HL-60/S4 treated with phorbol 12-myristate 13-acetate at 8.2 ng/mL for 4 days and 3 days (cell line): ENCODE measurements at regions not wholly inside any gene's neighbourhood (a gene's known extent, or its start where the extent isn't known, plus 50 kb on each side); places are given as distances from the start of the nearest gene placed in this dataset.

ENCODE experiments used
- in situ Hi-C: fragments of 300-500 bp; cut with MboI; formaldehyde crosslinking; loops from 2 replicates; pipeline ENCODE4 v1.15.0; 2022; ENCODE audit warnings: low sequenced_read_pairs

GRCh38 chr2:145669301-145669700 lies 1149.4 kb upstream of the ZEB2 start:
- in situ Hi-C loops = no loop called here

GRCh38 chr2:145666552-145666951 lies 1146.6 kb upstream of the ZEB2 start:
- in situ Hi-C loops = no loop called here

- in situ Hi-C loops = no loop called here
These were observed 1137.3 kb upstream of the ZEB2 start for GRCh38 chr2:145657265-145657664.

GRCh38 chr2:145655165-145655765 lies 1135.3 kb upstream of the ZEB2 start:
- in situ Hi-C loops = no loop called here

GRCh38 chr2:145654746-145655145 lies 1134.8 kb upstream of the ZEB2 start:
- in situ Hi-C loops = no loop called here

GRCh38 chr2:145654156-145654555 lies 1134.2 kb upstream of the ZEB2 start:
- in situ Hi-C loops = no loop called here

- in situ Hi-C loops = no loop called here
These were observed 1133.6 kb upstream of the ZEB2 start for GRCh38 chr2:145653553-145653952.

GRCh38 chr2:145652571-145653545 lies 1132.9 kb upstream of the ZEB2 start:
- in situ Hi-C loops = no loop called here

GRCh38 chr2:145652036-145652435 lies 1132.1 kb upstream of the ZEB2 start:
- in situ Hi-C loops = no loop called here

- in situ Hi-C loops = no loop called here
These were observed 1130.3 kb upstream of the ZEB2 start for GRCh38 chr2:145650226-145650625.

- in situ Hi-C loops = no loop called here
These were observed 1129.1 kb upstream of the ZEB2 start for GRCh38 chr2:145649061-145649460.

GRCh38 chr2:145644820-145645302 lies 1124.9 kb upstream of the ZEB2 start:
- in situ Hi-C loops = no loop called here

GRCh38 chr2:145638675-145639074 lies 1118.8 kb upstream of the ZEB2 start:
- in situ Hi-C loops = no loop called here

- in situ Hi-C loops = no loop called here
These were observed 1115.9 kb upstream of the ZEB2 start for GRCh38 chr2:145635706-145636427.

GRCh38 chr2:145631561-145631960 lies 1111.6 kb upstream of the ZEB2 start:
- in situ Hi-C loops = no loop called here

- in situ Hi-C loops = no loop called here
These were observed 1106.4 kb upstream of the ZEB2 start for GRCh38 chr2:145626301-145626700.

- in situ Hi-C loops = no loop called here
These were observed 1105.2 kb upstream of the ZEB2 start for GRCh38 chr2:145625111-145625510.

- in situ Hi-C loops = no loop called here
These were observed 1103.2 kb upstream of the ZEB2 start for GRCh38 chr2:145623136-145623535.

GRCh38 chr2:145622285-145622684 lies 1102.4 kb upstream of the ZEB2 start:
- in situ Hi-C loops = no loop called here

GRCh38 chr2:145617906-145618305 lies 1098.0 kb upstream of the ZEB2 start:
- in situ Hi-C loops = no loop called here

GRCh38 chr2:145617420-145617819 lies 1097.5 kb upstream of the ZEB2 start:
- in situ Hi-C loops = no loop called here
